ENCODE measurements at regions not wholly inside any gene's neighbourhood (a gene's known extent, or its start where the extent isn't known, plus 50 kb on each side); places are given as distances from the start of the nearest gene placed in this dataset.

GRCh38 chrX:137366018-137366633 is 199.8 kb upstream of the ZIC3 start:
- DNase-seq (ENCODE audit: low spot score), result no peak

- no peak for DNase-seq (ENCODE audit: low spot score)
Measured at GRCh38 chrX:137363559-137363958, 202.4 kb upstream of the ZIC3 start.

DNA sequence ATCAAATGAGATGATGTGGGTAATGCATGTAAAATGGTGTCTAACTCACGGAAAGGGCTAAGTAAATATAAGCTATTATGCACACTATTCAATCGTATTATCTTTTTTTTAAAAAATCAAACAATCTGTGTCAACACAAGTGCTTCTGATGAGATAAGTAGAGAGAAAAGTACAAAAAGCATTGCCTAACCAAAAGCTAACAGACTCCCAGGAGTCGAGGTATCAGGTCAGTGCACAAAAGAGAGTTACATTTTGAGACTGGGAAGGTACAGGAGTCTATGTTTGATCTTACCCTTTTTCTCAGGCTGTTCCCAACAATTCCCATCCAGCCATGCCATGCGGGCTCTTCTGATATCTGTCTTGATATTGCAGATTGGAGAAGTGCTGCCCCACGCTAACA is 203.3 kb upstream of the ZIC3 start:
- DNase-seq (ENCODE audit: low spot score), result no peak

GRCh38 chrX:137354851-137355250 is 211.1 kb upstream of the ZIC3 start:
- DNase-seq (ENCODE audit: low spot score), result no peak

GRCh38 chrX:137353404-137353803 is 212.5 kb upstream of the ZIC3 start:
- no peak for DNase-seq (ENCODE audit: low spot score)

- no peak for DNase-seq (ENCODE audit: low spot score)
Measured at GRCh38 chrX:137352101-137352660, 213.7 kb upstream of the ZIC3 start.

DNA sequence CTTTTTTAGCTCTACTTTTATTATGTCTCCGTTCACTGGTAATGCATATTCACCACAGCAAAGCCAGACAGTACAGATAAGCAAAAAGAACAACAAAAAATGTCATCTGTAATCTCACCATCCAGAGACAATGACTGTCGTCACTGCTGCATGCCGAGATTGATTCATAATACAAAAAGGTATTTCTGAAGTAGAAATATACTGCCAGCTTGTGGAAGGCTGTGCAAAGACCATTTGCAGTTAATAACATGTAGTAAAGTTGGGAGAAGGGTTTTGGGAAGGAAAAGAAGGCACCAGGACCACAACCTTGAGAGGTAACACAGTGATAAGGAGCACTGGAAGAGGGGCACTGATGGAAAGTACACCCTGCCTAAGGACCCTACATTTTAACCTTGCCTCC is 223.0 kb upstream of the ZIC3 start:
- DNase-seq (ENCODE audit: low spot score), result no peak

DNA sequence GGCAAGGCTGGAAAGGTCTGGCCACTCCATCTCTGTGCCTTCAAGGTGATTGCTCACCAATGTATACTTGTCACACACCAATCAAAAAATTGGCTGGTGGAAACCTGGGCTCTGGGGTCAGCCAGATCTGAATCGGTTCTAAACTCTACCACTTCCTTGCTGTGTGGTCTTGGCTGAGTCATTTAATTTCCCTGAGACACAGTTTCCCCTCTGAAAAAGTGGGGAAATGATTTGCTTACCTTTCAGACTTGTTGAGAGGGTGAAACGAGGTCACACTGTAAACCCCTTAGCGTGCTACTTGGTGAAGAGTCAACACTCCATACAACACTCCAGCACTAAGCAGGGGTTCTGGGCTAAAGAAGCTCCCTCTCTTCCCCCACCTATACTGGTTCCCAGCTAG is 252.3 kb upstream of the ZIC3 start:
- DNase-seq (ENCODE audit: low spot score), result no peak

DNA sequence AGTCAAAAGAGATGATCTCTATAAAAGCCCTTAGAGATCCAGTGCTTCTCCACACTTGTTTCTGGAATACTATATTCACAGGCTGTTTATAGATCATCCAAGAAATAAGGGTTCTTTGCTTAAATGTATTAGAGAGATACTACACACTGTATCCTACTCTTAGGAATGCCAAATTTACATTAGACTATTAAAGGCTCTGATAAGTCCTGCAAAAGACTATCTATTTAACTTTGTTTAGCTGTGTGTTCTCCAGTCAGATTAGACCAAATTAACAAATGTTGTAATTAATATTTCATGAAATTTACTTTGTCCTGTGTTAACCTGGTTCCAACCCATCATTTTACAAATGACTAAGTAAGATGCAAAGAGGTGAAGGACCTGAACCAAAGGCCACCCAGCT is 260.5 kb upstream of the ZIC3 start:
- no peak for DNase-seq (ENCODE audit: low spot score)

DNA sequence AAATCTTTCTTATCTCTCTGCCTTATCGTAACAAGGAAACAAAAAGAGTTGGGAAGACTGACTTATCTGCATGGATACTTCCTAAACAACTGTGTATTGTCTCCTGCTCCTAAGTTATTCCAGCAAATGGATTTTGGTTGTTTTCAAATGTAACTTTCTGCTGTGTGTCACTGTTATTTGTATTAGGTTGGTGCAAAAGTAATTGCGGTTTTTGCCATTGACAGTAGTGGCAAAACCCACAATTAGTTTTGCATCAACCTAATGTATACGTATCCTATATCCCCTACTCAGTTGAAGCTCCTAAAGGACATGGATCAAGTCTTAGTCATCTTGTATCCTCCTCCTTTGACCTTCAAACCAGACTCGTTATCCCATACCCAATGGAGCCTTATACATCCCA is 263.4 kb upstream of the GPR101 start:
- no peak for DNase-seq (ENCODE audit: low spot score)

DNA sequence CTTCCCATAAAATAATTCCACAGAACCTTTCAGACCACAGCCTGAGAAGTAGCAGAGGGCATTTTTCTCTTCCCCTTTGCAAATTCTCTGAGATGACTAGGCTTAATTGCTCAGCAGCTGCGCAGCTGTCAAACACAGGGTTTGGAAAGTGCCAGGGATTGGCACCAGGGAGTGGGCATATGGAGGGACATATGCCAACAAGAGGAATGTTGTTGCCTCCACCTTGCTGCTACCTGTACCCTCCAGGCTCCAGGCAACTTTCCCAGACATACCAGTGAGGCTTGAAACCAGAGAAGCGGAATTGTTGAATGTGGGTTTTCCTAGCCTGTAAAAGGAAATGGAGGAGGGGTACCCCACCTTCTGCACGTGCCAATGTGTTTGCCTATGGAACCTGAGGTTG is 256.2 kb upstream of the GPR101 start:
- no peak for DNase-seq (ENCODE audit: low spot score)

DNA sequence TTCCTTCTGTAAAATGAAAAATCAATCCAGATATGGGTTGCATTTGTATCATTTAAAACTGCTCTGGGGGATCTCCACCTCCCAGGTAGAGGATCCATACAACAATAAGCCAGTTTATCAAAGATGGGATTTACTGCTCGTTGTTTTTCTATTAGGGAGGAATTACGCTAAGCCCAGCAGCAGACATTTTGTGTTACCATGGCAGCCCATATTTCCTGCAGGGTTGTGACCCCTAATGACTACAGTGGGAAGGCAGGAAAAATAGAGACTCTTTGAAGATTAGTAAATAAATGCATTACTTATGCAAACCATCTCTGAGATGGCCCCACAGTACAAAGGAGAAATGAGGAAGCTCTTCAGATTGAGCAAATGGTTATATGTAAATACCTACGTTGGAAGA is 253.4 kb upstream of the GPR101 start:
- no peak for DNase-seq (ENCODE audit: low spot score)

DNA sequence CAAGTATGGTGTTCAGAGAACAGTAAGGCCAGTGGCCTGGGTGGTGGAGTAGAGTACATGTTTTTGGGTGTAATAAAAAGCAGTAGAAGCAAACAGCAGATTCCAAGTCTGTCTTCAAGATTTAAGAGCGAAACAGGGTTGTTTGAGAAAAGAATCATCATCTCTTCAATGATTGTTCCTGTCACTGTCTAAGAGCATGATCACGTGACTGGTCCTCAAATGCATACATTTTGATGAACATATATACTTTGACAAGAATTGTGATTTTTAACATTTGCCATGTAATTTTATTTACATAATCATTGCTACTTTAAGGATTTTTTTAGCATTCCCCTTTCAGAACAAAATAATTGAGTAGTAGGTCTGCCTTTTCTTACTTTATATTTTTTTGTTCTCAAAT is 252.6 kb upstream of the GPR101 start:
- no peak for DNase-seq (ENCODE audit: low spot score)

- no peak for DNase-seq (ENCODE audit: low spot score)
Measured at GRCh38 chrX:137278825-137279224, 245.0 kb upstream of the GPR101 start.

GRCh38 chrX:137263374-137263773 is 229.6 kb upstream of the GPR101 start:
- DNase-seq (ENCODE audit: low spot score), result no peak

- no peak for DNase-seq (ENCODE audit: low spot score)
Measured at GRCh38 chrX:137245183-137245582, 211.4 kb upstream of the GPR101 start.

GRCh38 chrX:137236837-137237236 is 203.0 kb upstream of the GPR101 start:
- no peak for DNase-seq (ENCODE audit: low spot score)

GRCh38 chrX:137234651-137235402 is 201.0 kb upstream of the GPR101 start:
- no peak for DNase-seq (ENCODE audit: low spot score)

DNA sequence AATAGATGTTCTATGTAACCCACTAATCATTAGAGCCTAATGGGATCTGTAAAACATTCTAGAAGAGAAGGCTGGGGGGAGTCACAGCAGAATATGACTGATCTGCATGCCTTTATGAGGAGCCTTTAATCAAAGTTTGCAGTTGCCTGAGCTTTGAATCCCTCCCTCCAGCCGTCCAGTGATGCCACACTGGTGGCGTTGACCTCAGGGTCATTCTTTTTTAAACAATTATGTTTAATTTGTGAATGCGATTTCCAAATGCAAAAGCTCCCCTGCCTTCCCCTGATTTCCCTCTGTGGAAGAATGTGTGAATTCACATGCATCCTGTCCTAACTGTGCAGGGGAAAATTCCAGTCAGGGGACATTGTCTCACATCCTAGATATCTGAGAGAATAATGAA is 199.7 kb upstream of the GPR101 start:
- no peak for DNase-seq (ENCODE audit: low spot score)

GRCh38 chrX:137227151-137227550 is 193.4 kb upstream of the GPR101 start:
- no peak for DNase-seq (ENCODE audit: low spot score)

DNA sequence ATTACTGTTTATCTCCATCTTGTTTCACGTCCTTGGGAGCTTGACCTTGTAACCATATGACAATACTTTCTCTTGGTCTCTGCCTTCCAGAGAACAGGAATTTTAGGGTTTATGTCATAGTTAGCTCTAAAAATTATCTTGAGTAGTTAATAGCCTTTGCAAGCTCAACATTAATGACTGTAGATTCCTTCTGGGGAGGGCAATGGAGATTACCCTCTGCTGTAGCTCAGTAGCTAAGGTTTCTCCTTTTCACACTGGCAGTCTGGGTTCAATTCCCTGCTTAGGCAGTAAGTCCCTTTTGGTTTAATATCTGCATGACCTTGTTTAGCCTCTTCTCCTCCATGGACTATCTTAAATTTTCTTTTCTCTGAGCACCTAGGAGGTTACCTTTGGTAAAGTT is 181.7 kb upstream of the GPR101 start:
- DNase-seq (ENCODE audit: low spot score), result no peak

DNA sequence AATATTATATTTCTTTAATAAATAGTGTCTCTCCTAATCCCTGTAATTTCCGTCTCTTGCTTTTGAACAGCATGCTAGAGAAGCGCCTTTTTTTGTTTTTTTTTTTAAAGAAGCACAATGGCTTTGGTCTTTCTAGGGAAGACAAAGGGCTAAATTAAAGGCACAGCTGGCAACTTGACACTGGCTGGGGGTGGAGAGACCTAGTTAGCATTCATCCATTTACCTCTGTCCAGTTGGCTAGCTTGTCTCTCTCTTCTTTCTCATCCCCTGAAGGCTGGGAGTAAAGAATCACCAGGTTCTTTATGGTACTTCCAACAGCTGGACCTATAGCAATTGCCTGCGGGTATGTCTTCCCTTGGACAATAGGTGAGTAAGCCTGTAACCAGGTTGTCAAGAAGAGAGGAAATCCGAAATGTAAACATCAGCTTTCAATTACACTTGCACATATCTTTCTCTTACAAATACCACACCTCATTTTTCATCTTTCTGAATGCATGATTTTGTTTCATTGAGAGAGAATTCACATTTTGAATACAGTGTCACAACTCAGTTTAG is 178.4 kb upstream of the GPR101 start:
- no peak for DNase-seq (ENCODE audit: low spot score)

DNA sequence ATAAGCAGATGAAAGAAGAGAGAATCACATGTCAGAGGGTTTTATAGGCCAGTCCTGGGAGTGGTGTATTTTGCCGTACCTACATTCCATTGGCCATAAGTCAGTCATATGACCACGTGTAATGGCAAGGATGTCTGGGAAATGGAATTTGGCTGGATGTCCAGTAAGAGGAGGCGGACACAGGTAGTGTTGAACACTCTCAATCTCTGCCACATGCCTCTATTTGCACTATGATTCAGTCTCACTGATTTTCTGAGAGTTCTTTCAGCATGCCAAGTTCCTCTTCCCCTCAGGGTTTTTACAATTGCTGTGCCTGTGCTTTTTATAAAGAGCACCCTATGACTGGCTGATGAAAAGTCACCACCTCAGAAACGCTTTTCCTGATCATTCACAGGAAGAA is 164.2 kb upstream of the GPR101 start:
- DNase-seq (ENCODE audit: low spot score), result no peak
